AG09319 (cell line): ENCODE measurements at regions not wholly inside any gene's neighbourhood (a gene's known extent, or its start where the extent isn't known, plus 50 kb on each side); places are given as distances from the start of the nearest gene placed in this dataset.

ENCODE experiments used
- DNase-seq: peaks from one replicate; pipeline ENCODE4 v3.0.0-alpha.2; 2010; ENCODE audit warnings: low read depth; ENCODE audit errors: extremely low read depth
- TF ChIP-seq, protein P1 (sequence below): IDR thresholded peaks from 2 replicates; pipeline ENCODE4 v1.5.1; 2011; ENCODE audit warnings: low read depth, mild to moderate bottlenecking, inconsistent platforms, low read length, moderate library complexity

DNA sequence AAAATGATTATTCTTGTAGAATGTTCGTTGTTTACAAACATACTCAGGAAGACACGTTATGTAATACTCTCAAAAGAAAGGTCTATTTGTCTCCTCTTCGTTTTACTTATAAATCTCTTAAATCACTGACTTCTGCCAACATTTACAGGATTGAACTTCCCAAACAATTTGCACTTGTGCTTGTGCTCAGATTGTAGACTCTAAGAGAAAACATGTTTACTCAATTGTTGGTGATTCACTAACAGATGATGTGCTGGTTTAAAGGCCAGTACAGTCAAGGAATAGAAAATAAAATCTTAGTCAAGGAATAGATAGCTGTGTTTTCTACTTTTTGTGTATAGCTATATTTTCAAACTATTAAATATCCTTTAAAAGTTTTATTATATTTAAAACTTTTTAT lies 172.8 kb downstream of the GJA1 start:
- TF ChIP-seq, protein P1, sequence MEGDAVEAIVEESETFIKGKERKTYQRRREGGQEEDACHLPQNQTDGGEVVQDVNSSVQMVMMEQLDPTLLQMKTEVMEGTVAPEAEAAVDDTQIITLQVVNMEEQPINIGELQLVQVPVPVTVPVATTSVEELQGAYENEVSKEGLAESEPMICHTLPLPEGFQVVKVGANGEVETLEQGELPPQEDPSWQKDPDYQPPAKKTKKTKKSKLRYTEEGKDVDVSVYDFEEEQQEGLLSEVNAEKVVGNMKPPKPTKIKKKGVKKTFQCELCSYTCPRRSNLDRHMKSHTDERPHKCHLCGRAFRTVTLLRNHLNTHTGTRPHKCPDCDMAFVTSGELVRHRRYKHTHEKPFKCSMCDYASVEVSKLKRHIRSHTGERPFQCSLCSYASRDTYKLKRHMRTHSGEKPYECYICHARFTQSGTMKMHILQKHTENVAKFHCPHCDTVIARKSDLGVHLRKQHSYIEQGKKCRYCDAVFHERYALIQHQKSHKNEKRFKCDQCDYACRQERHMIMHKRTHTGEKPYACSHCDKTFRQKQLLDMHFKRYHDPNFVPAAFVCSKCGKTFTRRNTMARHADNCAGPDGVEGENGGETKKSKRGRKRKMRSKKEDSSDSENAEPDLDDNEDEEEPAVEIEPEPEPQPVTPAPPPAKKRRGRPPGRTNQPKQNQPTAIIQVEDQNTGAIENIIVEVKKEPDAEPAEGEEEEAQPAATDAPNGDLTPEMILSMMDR: no peak
- DNase-seq: no peak

DNA sequence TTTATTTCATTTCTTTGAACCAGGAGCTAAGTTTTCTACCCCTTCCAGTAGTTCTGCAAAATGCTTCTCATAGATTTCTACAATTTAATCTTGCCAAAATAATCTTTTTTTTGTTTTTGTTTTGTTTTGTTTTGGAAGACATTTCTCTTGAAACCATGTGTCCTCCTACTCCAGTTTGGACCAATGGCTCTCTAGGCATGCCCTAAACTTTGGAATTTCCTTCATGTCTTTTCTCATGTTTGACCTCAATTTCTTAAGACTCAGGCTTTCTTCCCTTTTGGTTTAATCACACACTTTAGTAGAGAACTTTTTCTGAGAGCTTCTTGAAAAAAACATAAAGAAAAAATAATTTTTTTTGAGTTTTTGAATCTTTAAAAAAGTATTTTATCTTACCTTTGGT lies 173.8 kb downstream of the GJA1 start:
- no peak for DNase-seq
- TF ChIP-seq, protein P1: no peak

GRCh38 chr6:121612927-121613326 lies 177.5 kb downstream of the GJA1 start:
- no peak for DNase-seq
- TF ChIP-seq, protein P1: no peak

DNA sequence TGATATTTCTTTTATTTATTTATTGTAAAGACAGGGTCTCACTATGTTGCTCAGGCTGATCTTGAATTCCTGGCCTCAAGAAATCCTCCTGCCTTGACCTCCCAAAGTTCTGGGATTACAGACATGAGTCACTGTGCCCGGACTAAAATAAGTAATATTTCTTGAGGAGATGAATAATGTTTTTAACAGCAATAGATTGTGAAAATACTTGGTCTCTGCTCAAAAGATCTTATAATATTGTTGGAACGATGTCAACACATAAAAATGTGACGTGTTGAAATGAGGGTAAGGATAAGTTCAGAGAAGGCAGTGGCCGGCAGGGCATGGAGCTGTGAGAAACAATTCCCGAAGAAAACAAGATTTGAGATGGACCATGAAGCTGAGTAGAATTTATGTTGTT lies 178.7 kb downstream of the GJA1 start:
- no peak for DNase-seq
- TF ChIP-seq, protein P1: no peak

GRCh38 chr6:121615493-121615892 lies 180.0 kb downstream of the GJA1 start:
- TF ChIP-seq, protein P1: no peak; the same call in none of the 2 replicates
- DNase-seq: no peak

- TF ChIP-seq, protein P1: no peak
- no peak for DNase-seq
These were observed 181.0 kb downstream of the GJA1 start for GRCh38 chr6:121616406-121616805.

DNA sequence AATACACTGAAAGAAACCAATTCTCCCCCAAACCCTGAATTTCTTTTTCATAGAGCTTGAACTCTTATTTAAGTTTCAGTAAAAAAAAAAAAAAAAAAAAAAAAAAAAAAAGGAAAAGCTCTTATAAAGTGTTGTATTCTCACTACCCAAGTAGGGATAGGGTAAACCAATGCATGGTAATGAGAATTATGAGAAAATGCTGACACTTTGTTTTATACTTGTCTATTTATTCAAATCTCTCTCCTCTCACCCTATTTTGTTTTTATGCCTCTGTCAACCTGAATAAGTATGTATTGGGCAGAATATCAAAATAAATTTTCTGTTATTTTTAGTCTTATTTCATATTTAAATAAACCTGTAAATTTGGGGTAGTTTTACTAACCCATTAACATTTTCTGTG lies 181.9 kb downstream of the GJA1 start:
- TF ChIP-seq, protein P1: no peak
- no peak for DNase-seq
